Transverse colon (tissue), 4 donors: ENCODE measurements at regions not wholly inside any gene's neighbourhood (a gene's known extent, or its start where the extent isn't known, plus 50 kb on each side); places are given as distances from the start of the nearest gene placed in this dataset.

Experiments
- POLR2AphosphoS5 ChIP-seq, 3 donors: sonication (generic); formaldehyde crosslinking; IDR thresholded peaks; one replicate each; pipeline ENCODE4 v1.6.1; 2016; ENCODE audit warnings: antibody characterized with exemption in 3 of 3
- TF ChIP-seq, protein P1 (sequence below), 5 experiments: fragments of 200-600 bp in 3 of 5; fragments of 450-650 bp in 2 of 5; sonication (generic) in 3 of 5; IDR thresholded peaks; 1 replicate in 2 of 5; 2 replicates in 3 of 5; pipeline ENCODE4 v1.5.1; 2016 to 2017; ENCODE audit warnings: antibody characterized with exemption in 5 of 5, inconsistent platforms in 3 of 5, mild to moderate bottlenecking in 2 of 5, moderate library complexity in 1 of 5

DNA sequence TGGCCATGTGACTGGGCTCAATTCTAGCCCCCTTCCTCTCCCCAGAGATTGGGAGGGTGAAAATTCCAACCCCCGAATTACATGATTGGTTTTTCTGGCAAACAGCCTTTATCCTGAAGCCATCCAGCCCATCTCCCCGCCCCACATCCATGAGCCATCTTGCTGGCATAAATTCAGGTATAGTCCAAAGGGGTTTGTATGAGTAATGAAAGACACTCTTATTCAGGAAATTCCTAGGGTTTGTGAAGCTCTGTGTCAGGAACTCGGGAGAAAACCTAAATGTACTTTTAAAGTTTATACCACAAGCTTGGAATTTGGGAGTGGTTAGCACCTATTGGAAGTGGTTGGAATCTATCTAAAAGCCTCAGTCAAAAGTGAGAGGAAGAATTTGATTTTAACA lies 80.6 kb upstream of the SIMC1 start:
- TF ChIP-seq, protein P1, sequence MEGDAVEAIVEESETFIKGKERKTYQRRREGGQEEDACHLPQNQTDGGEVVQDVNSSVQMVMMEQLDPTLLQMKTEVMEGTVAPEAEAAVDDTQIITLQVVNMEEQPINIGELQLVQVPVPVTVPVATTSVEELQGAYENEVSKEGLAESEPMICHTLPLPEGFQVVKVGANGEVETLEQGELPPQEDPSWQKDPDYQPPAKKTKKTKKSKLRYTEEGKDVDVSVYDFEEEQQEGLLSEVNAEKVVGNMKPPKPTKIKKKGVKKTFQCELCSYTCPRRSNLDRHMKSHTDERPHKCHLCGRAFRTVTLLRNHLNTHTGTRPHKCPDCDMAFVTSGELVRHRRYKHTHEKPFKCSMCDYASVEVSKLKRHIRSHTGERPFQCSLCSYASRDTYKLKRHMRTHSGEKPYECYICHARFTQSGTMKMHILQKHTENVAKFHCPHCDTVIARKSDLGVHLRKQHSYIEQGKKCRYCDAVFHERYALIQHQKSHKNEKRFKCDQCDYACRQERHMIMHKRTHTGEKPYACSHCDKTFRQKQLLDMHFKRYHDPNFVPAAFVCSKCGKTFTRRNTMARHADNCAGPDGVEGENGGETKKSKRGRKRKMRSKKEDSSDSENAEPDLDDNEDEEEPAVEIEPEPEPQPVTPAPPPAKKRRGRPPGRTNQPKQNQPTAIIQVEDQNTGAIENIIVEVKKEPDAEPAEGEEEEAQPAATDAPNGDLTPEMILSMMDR (IDR thresholded peaks at IDR 0.05) = no peak
- no peak for TF ChIP-seq POLR2AphosphoS5 (IDR thresholded peaks at IDR 0.05)
